MCF 10A (cell line): ENCODE measurements at regions not wholly inside any gene's neighbourhood (a gene's known extent, or its start where the extent isn't known, plus 50 kb on each side); places are given as distances from the start of the nearest gene placed in this dataset.

Experiments
- BruUV-seq: library from RNA; stranded (reverse); fragments of 400-500 nt; replicated peaks from 2 replicates; lab custom pipeline; 2021; lab: Mats Ljungman, UMichigan
- CTCF ChIA-PET: fragments of 300-600 bp; sonication (Branson Sonifier 250); formaldehyde crosslinking; extraction: SDS; loops from one replicate; lab custom pipeline; 2021; ENCODE audit warnings: antibody characterized with exemption, inconsistent platforms; lab: Yijun Ruan, JAX
- POLR2A ChIA-PET: fragments of 300-600, 350-650 bp; sonication (Branson Sonifier 250); formaldehyde crosslinking; extraction: SDS; loops from one replicate; lab custom pipeline; 2020; ENCODE audit warnings: antibody characterized with exemption, inconsistent platforms; lab: Yijun Ruan, JAX
- DNase-seq: peaks from one replicate; pipeline ENCODE4 v3.0.0-alpha.2; 2018; ENCODE audit not compliant: unreplicated experiment
- H3K27ac Mint-ChIP-seq: one replicate; pipeline ENCODE4 v1.8.0; 2022; ENCODE audit warnings: mild to moderate bottlenecking, low read depth, mixed read lengths; ENCODE audit not compliant: unreplicated experiment
- H3K27me3 Mint-ChIP-seq: one replicate; pipeline ENCODE4 v1.8.0; 2022; ENCODE audit warnings: mixed read lengths; ENCODE audit not compliant: insufficient read depth, unreplicated experiment
- H3K36me3 Mint-ChIP-seq: one replicate; pipeline ENCODE4 v1.8.0; 2022; ENCODE audit warnings: mild to moderate bottlenecking, moderate library complexity, mixed read lengths; ENCODE audit not compliant: insufficient read depth, unreplicated experiment
- H3K4me1 Mint-ChIP-seq: one replicate; pipeline ENCODE4 v1.8.0; 2022; ENCODE audit warnings: mixed read lengths; ENCODE audit not compliant: insufficient read depth, unreplicated experiment
- H3K4me3 Mint-ChIP-seq: one replicate; pipeline ENCODE4 v1.8.0; 2022; ENCODE audit warnings: mild to moderate bottlenecking, moderate library complexity, mixed read lengths; ENCODE audit not compliant: unreplicated experiment
- H3K9me3 Mint-ChIP-seq: one replicate; pipeline ENCODE4 v1.8.0; 2022; ENCODE audit warnings: mixed read lengths; ENCODE audit not compliant: unreplicated experiment
- CTCF ChIP-seq: fragments of 200-600 bp; IDR thresholded peaks from one replicate; pipeline ENCODE4 v1.8.0; 2022; ENCODE audit warnings: antibody characterized with exemption, mild to moderate bottlenecking; ENCODE audit not compliant: unreplicated experiment
- intact Hi-C: fragments of 100-400 bp; cut with micrococcal nuclease; formaldehyde crosslinking; loops from 2 replicates; pipeline ENCODE4 v1.14.1; 2022

GRCh38 chr2:8030573-8031303 lies 651.1 kb upstream of the ID2 start:
- Mint-ChIP-seq H3K4me3 (no peak overlapping the region), H3K27ac (no peak overlapping the region), H3K36me3 (no peaks in the 10 kb centered on the region), H3K4me1 (no peaks in the 10 kb centered on the region), H3K9me3 (no peaks in the 10 kb centered on the region), H3K27me3 (no peaks in the 10 kb centered on the region)
- POLR2A ChIA-PET: no interaction called here
- intact Hi-C loops: no loop called here
- no peak for DNase-seq
- TF ChIP-seq CTCF: no peak
- BruUV-seq: no TSS peak
- CTCF ChIA-PET: no interaction called here

- CTCF ChIA-PET: no interaction called here
- peaks cover 1% of the 10 kb centered on the region for H3K9me3 Mint-ChIP-seq
- H3K4me3 Mint-ChIP-seq: no peak overlapping the region
- intact Hi-C loops: no loop called here
- no TSS peak for BruUV-seq
- no peaks in the 10 kb centered on the region for H3K4me1 Mint-ChIP-seq
- no peak for TF ChIP-seq CTCF
- POLR2A ChIA-PET: no interaction called here
- H3K36me3 Mint-ChIP-seq: no peaks in the 10 kb centered on the region
- no peak for DNase-seq
- no peaks in the 10 kb centered on the region for H3K27me3 Mint-ChIP-seq
- H3K27ac Mint-ChIP-seq: no peak overlapping the region
Measured at GRCh38 chr2:8031370-8031769, 650.5 kb upstream of the ID2 start.

GRCh38 chr2:8033546-8034096 lies 648.2 kb upstream of the ID2 start:
- intact Hi-C loops: no loop called here
- POLR2A ChIA-PET: no interaction called here
- no peaks in the 10 kb centered on the region for H3K36me3 Mint-ChIP-seq
- H3K4me1 Mint-ChIP-seq: no peaks in the 10 kb centered on the region
- H3K9me3 Mint-ChIP-seq: peaks cover 8% of the 10 kb centered on the region
- no peak overlapping the region for H3K27ac Mint-ChIP-seq
- H3K27me3 Mint-ChIP-seq: no peaks in the 10 kb centered on the region
- CTCF ChIA-PET: no interaction called here
- DNase-seq: no peak
- BruUV-seq: no TSS peak
- no peak overlapping the region for H3K4me3 Mint-ChIP-seq
- TF ChIP-seq CTCF: no peak

GRCh38 chr2:8036366-8036765 lies 645.5 kb upstream of the ID2 start:
- Mint-ChIP-seq H3K27ac (no peak overlapping the region), H3K4me3 (no peak overlapping the region), H3K4me1 (no peaks in the 10 kb centered on the region), H3K9me3 (peaks cover 8% of the 10 kb centered on the region), H3K27me3 (no peaks in the 10 kb centered on the region), H3K36me3 (no peaks in the 10 kb centered on the region)
- BruUV-seq: no TSS peak
- intact Hi-C loops: no loop called here
- POLR2A ChIA-PET: no interaction called here
- DNase-seq: no peak
- TF ChIP-seq CTCF: no peak
- CTCF ChIA-PET: no interaction called here
